ENCODE measurements at regions not wholly inside any gene's neighbourhood (a gene's known extent, or its start where the extent isn't known, plus 50 kb on each side); places are given as distances from the start of the nearest gene placed in this dataset.
"Not testable (repeated sequence)": the region's sequence is repeated elsewhere in the genome, so short reads cannot be mapped to it uniquely, and the experiment has no call there.

DNA sequence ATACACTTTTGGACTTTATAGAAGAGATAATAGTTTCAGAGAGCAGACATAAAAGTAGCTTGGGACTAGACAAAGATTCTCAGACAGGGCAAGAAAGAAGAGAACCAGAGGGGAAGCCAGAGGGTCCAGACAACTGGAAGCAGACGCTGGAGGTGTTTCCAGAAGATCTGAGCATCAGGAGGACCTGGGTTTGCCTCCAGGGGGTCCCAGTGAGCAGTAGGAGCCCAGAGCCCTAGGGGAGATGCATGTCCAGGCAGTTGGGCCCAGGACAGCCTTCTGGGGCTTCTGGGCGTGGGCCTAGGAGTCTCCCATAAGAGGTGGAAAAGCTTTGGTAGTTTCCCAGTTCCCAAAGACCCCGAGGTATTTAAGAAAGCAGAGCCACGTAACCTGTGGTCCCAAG, 251.2 kb upstream of the ID2 start:
- no peak for DNase-seq

DNA sequence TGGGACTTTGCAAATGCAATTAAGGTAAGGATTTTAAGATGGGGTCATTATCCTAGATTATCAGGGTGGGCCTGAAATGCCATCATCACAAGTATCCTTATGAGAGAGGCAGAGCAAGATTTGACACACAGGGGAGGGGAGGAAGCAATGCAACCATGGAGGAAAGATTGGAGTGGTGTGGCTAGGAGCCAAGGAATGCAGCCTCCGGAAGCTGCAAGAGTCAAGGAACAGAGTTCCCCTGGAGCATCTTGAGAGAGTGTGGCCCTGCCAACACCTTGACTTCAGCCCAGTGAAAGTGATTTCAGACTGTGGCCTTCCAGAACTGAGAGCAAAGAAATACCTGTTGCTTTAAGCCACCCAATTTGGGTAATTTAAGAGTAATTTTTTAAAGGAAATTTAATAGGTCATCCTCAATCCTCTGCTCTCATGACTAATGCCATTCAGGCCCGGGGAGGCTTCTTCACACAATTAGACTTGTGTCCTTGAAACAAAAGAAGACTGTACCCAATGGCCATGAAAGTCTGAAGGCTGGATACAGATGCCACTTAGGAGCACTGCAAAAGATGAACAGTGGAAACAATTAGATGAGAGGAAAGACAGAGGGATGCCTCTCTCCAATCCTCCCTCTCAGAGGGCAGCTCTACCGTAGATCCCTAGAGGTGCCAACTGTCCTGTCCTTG, 250.3 kb upstream of the ID2 start:
- DNase-seq, result no peak

DNA sequence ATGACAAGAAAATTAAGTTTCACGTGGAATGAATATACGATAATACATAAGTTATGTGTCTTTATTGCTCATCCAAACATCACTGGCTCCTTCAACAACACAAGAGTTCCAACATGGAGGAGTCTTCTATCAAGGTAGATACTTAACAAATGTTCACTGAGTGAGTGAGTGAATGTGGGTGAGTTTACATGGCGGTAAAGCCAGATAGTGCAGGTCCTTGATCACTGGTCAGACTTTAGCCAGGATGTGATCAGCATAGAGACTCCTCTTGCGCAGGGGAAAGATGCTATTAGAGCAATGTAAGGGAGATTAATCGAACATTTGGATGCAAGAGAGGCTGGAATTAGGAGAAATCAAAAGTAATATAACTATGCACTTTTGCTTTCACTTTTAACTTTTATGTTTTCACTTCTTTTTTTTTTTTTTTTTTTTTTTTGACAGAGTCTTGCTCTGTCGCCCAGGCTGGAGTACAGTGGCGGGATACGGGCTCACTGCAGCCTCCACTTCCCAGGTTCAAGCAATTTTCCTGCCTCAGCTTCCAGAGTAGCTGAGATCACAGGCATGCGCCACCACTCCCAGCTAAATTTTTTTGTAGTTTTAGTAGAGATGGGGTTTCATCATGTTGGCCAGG, 249.0 kb upstream of the ID2 start:
- peak in 1 of 2 donors; percentile 8 for DNase-seq

DNA sequence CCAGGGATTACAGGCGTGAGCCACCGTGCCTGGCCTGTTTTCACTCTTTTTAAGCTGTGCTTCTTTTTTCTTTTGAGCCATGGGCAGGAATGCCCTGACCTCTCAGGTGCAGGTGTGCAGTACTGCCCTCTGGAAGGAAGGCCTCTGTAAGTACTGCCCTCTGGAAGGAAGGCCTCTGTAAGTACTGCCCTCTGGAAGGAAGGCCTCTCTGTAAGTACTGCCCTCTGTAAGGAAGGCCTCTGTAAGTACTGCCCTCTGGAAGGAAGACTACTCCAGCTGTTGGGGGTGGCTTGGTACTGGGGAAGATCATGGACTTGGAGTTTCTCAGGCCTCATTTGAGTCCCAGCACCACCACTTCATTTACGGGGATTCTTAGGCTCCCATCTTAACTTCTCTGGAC, 248.5 kb upstream of the ID2 start:
- no peak for DNase-seq

DNA sequence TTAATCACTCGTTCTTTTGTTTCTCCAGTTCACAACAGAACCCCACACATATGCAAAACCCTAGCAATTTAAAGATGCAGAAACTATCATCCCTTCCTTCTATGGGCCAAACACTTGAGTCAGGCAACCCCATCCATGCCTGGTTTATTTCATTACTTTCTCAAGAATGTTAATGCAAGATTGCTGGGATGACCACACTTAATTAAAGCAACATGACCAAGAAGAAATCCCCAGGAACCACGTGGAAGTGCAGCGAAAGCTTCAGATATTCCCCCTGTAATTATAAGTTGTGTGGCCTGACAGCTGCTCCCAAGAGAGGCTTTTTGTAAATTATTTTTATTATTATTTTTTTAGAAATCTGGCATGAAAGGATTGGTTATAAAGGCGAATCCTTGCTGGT, 246.2 kb upstream of the ID2 start:
- DNase-seq, result no peak

DNA sequence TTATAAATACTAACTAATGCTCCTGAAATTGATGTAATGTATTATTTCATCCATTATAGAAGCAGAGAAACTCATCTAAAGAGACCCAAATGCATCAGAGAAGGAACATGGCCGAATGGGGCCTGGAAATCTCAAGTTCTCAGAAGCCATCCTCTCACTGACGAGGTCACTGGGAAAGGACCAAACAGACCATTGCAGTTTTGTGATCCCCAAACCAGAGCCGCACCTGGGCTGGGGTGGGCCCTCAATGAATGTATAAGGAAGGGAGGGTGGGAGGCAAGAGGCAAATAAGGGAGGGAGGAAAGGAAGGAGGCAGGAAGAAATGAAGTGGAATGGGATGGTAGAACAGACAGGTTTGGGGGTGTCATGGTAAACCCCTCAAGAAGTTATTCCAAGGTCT, 245.3 kb upstream of the ID2 start:
- DNase-seq, result no peak

DNA sequence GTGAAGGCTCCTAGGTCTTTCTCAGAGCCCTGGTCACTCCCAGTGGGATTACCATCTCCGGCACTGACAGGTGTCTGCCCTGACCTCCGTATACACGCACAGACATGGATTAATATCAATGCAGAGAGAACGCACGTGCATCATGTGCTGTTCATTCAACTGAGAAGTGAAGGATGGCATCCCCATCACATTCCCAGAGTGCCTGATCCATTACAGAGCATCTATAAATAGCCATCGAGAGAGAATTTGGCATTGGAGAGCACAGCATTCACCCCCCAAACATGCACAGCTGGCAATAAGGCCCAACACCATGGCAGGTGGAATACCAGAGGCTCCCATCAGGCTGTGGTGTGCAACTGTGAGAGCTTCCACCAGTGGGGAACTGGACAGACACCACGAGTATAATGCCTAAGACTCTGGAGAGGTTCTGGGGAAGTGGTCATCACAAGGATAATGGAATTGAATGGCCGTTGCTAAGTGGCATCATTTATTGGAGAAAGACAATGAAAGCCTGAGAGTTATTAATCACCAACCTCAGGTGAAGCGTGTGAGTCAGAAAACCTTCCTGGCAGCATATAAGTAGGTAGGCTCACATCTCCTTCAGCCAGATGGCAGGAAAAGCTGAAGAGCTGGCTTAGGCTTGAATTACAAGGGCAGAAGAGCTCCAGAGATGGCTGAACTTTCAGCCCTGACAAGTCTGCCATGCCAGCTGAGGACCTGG, 244.5 kb upstream of the ID2 start:
- no peak for DNase-seq

DNA sequence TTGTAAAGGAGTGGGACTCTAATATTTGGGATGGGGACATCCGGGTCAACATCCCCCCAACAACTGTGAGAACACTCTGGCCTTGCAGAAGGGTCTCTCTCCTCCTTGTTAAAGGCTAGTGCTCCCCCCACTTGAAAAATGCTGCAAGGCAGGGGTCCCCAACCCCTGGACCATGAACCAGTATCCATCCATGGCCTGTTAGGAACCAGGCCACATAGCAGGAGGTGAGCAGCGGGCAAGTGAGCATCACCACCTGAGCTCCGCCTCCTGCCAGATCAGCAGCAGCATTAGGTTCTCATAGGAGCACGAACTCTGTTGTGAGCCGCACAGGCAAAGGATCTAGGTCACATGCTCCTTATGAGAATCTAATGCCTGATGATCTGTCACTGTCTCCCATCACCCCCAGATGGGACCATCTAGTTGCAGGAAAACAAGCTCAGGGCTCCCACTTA, 243.9 kb upstream of the ID2 start:
- no peak for DNase-seq

DNA sequence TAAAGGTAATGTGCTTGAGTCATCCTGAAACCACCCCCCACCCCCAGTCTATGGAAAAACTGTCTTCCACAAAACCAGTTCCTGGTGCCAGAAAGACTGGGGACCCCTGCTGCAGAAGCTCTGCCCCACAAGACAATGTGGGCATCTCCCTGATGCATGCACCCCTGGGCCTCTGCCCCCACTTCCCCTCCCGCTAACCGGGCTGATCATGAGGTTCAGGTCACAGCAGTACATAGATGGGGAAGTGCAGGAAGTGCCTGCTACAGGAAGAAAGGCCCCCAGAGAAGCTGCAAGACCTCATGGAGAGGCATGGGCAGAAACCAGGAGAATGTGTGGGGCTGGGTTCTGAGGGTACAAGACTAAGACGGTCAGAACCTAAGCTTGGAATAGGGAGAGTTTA, 243.4 kb upstream of the ID2 start:
- DNase-seq, result peak in 1 of 2 donors; percentile 44

DNA sequence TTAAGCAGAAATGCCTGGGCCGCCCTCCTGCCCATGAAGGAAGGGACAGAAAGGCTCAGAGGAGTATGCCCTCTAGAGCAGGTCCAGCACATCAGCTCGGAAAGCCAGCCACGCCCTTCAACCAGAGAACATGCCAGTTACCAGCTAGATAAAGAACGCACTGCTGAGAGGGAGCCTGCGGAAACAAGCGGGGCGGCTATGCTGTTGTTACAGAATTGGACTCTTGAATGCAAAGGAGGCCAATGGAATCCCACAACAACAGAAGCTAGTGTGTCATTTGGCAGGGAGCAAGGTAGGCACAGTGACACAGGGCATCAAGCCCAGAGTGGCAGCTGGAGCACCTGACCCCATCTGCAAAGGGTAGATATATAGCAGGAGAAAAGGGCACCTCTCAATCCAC, 242.9 kb upstream of the ID2 start:
- DNase-seq, result no peak

DNA sequence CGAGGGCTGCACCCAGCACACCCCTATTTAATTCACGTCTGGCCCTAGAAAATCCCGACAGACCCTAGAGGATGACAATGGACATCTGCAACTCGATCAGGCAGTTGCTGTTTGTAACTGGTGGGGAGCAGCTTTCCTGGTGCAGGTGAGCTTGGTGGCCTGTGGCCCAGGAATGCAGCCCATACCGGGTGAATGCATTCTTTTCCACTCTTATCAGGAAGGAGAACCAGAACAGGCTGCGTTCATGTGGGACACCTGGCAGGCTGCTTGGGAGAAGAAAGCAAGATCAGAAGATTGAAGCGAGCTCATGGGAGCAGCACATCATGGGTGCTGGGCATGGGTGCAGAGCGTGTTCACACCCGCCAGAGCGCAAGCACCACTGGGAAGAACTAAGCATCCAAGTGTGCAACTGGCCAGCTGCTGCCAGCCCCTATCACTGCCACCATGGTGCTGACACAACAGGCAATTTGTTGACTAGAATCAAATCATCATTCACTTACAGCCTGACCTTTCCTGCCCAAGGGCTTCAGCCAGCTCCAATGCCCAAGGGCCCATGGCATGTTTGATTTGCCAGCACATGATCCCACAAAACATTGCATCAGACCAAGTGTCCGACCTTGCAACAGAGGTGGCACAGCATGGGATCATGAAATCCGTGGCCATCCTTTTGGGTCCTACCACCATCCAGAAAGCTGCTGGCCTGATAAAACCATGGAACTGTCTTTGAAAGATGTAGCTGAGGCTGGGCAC, 241.7 kb upstream of the ID2 start:
- no peak for DNase-seq

DNA sequence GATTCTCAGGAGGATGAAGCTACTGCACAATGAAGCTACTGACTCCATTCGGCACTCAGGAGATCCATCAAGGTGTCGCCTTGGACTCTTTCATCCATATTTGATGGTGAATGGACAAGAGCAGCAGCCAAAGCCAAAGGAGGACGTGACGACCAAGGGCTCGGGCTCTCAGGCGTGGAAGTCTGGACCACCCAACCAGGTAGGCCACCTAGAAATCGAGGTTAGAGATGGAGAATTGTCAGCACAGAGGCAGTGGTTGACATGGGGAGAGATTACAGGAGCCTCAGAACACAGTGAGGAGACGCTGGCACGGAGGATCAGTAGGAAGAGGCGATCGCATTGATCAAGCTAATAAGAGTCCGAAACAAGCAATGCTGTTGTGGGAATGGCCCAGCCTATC, 240.5 kb upstream of the ID2 start:
- no peak for DNase-seq

DNA sequence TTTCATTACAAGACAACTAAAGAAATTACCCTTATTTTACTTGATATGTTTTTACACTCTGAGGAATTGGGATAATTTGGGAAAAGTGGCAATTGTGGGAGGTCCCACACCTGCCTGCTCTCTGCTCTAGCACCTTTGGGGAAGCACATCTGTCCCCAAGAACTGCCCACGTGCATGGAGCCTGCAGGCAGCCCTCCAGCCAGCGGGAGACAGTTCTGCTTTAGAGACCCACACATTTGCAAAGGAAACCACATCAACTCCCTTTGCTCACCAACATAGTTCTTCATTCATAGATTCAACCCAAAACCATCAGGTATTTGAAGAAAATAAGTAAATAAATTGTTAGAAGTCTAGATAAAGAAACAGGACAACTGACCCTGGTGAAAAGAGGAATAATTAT, 239.9 kb upstream of the ID2 start:
- DNase-seq, result no peak

DNA sequence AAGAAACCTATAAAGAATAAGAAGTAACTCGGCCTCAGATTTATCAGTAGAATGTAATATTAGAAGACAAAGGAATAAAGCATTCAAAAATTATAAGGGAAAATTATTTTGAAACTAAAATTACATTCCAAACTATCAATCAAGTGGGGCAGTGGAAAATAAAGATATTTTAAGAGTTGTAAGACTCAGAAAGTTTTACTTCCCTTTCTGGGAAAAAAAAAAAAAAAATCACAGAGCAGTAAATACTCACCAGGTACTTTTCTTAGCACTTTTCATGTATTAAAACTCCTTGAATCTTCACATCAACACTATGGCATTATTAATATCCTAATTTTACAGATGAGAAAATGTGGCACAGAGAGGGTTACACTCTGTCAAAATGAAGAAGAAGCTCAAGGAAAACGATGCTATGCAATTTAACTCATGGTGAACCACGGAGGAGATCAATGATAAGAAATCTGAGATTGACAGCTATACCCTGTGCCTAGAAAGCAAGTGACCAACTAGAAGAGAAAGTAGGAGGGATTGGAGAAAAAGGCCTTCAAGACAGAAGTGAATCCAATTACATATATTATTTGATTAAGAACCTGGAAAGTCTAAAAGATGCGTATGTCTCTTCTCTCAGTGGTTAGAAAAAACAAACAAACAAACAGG, 238.9 kb upstream of the ID2 start:
- DNase-seq, result no peak

DNA sequence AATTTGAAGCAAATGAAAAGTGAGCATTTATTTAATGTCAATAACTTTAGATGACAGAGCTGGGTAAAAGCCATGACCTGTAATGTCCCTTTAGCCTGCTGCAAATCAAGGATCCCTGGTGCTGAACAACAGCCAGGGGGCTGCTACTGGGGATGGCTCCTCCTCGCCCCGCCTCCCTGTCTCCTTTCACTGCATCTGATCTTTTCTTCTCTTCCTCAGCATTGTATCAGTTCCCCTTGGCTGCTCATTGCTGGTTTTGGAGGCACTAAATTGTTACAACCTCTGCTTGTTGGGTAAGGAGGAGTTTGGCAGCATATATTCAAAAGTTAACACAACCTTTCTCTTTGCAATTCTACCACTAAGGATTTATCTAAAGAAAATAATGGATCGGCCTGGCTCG, 236.3 kb upstream of the ID2 start:
- no peak for DNase-seq

DNA sequence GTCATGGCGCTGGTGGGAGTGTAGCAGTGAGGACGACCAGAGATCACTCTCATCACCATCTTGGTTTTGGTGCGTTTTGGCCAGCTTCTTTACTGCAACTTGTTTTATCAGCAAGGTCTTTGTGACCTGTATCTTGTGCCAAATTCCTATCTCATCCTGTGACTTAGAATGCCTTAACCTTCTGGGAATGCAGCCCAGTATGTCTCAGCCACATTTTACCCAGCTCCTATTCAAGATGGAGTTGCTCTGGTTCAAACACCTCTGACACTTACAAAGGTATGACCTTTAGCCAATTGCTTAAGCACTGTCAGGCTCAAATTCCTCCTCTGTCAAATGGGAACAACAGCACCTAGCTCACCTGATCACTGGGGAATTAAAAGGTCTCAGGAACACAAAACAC, 235.1 kb upstream of the ID2 start:
- DNase-seq, result not testable (repeated sequence)

DNA sequence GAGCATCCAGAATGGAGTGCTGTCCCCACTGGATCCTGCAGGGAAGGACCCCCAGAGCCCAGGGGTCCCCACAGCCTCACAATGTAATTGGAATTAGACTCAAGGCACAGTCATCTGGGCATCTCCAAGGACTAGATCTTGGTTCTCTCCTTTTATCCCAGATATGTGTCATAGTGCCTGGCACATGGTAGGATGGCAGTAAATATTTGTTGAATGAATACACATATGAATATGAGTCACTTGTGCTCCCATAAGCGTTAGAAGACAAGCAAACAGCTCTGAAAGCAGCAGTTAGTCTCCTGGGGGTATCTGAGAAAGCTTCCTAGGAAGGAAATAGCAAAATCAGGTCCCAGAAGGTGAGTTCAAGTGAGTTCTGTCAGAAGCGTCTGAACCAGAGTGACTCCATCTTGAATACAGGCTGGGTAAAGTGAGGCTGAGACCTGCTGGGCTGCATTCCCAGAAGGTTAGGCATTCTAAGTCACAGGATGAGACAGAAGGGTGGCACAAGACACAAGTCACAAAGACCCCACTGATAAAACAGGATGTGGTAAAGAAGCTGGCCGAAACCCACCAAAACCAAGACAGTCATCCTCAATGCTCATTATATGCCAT, 234.1 kb upstream of the ID2 start:
- DNase-seq, result no peak

DNA sequence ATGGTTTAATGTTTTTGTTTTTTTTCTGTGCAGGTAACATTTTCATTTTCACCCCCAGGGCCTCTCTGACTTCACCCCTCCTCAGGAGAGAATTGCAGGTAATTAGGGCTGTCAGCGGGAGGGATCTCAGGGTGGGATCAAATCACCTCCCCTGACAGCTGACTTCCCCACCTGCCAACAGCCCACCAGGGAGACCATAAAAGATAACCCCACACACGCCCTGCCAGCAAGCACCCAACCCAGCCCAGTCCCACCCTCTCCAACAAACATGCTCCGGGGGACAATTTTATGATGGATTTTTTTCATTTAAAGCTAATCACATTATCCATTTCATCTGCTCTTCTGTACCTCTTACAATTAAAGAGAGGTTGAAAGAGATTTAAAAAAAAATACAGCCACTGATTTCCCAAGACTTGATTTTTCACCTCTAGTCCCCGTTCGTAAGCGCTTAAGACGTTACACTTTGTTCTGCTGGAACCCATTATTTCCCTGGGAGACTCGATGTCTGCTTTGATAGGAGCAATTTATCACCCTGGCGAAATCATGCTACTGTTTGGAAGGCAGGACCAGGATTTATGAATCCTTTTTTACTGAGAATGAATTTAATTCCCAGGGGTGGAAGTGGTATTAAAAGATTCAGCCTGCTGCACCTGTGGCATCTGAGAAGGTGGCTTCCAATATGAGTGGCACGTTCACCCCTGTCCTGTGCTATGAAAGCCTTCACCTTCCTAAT, 232.9 kb upstream of the ID2 start:
- DNase-seq, result no peak

DNA sequence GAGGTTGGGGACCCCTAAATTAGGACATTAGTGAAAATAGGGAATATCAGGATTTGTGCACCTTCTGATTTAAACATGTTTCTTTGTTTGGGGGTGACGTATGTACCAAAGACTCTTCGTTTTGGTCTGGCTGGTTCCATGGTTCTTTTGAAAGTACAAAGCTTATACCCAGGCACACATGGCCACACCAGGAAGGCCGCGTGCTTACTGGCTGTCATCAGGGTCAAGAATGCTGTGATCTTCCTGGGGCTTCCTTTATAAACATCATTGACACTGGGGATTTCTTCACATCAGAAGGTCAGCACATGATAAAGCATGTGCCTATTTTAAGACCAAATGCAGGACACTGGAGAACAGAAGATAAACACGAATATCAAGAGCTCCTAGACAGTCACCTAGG, 230.6 kb upstream of the ID2 start:
- DNase-seq, result no peak

DNA sequence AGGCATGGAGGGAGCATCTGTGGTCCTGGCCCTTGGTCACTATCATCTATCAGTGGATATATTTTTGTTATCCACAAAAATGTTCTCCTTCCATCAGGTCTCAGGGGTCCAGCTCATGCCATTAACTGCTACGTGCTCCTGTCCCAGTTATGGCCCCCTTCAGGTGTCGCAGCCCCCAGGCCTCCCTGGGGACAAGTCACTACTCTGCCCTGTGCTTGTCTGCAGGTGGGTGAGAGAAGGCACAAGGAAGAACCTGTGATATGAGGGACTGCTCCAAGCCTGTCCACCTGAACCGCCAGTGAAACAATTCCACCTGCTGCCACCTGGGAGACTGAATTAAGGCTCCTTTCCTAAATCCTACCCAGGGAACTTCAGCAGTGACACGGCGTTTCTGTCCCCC, 229.6 kb upstream of the ID2 start:
- no peak for DNase-seq

DNA sequence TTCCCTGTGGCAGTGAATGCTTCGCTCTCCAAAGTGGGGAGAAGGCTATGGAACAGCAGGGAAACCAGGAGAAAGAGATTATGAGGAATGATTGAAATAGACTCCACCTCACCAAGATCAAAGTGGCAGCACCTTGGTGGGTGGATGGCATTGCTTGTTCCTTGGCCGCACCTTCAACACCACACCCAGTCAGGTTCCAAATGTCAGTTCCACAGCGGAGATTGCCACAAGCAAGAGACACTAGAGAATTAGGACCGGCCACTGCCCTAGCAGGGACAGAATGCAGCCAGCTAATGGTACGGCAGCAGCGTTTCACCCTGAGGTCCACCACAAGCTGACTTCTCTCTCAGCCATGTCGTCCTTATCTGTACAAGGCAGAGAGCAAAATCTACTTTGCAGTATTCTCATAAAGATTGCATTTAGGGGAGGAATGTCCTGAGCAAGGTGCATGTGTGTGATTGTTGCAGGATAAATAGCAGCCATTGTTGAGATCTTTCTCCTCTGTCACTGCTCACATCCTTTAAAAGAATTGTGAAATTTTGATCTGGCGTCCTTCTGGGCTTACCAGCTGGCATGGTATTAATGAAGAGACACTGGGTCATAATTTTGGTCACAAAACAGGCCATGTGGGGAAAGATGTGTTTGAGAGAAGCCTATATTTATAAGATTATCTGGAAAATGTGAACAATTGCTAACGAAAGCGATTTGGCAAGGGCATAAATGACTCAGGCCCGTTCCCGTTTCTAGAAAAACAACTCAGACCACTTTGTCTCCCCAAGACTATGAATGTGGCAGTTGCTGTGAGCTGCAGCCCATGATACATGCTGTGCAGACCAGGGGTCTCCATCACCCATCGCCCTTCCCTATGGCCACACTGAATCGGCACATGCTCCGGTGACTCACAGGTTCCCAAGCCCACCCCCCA, 228.6 kb upstream of the ID2 start:
- DNase-seq, result no peak

Data from CD4-positive, alpha-beta T cell treated with Interleukin-1 beta for 1 hour (primary cell).